ENCODE measurements at regions not wholly inside any gene's neighbourhood (a gene's known extent, or its start where the extent isn't known, plus 50 kb on each side); places are given as distances from the start of the nearest gene placed in this dataset.

- TF ChIP-seq CTCF (IDR thresholded peaks at IDR 0.05; ENCODE audit: control extremely low read depth in 1 of 3, insufficient read depth in 1 of 3, low read depth in 1 of 3, low read length in 3 of 3) (no peak), YY1 (IDR thresholded peaks at IDR 0.05; ENCODE audit: low read depth, low read length) (no peak), GABPA (IDR thresholded peaks at IDR 0.05; ENCODE audit: borderline replicate concordance, insufficient read depth, low read length) (no peak)
These were observed 84.6 kb upstream of the LIFR start for GRCh38 chr5:38641003-38641402.

Data from H1 (cell line).